Activated CD4-positive, alpha-beta memory T cell treated with anti-CD3 and anti-CD28 coated beads, Interleukin-2, amount 10 ng/mL, durations not matched to agents 7 days and 5 days (primary cell): ENCODE measurements at regions not wholly inside any gene's neighbourhood (a gene's known extent, or its start where the extent isn't known, plus 50 kb on each side); places are given as distances from the start of the nearest gene placed in this dataset.

Source experiments
- CTCF ChIA-PET: fragments of 350-600 bp; sonication (Branson Sonifier 250); formaldehyde crosslinking; loops from one replicate; lab custom pipeline; 2021; ENCODE audit warnings: antibody characterized with exemption, inconsistent platforms; lab: Charles Lee
- POLR2A ChIA-PET: fragments of 350-600 bp; sonication (Branson Sonifier 250); formaldehyde crosslinking; loops from one replicate; lab custom pipeline; 2021; ENCODE audit warnings: antibody characterized with exemption; lab: Charles Lee
- DNase-seq: peaks from one replicate; pipeline ENCODE4 v3.0.0-alpha.2; 2020
- H3K27ac Mint-ChIP-seq: one replicate; pipeline ENCODE4 v1.8.0; 2021; ENCODE audit warnings: mild to moderate bottlenecking, mixed read lengths
- H3K27me3 Mint-ChIP-seq: one replicate; pipeline ENCODE4 v1.8.0; 2021; ENCODE audit warnings: mixed read lengths
- H3K36me3 Mint-ChIP-seq: one replicate; pipeline ENCODE4 v1.8.0; 2021; ENCODE audit warnings: low read depth, mixed read lengths
- H3K4me1 Mint-ChIP-seq: one replicate; pipeline ENCODE4 v1.8.0; 2021; ENCODE audit warnings: mixed read lengths
- H3K4me3 Mint-ChIP-seq: one replicate; pipeline ENCODE4 v1.8.0; 2021; ENCODE audit warnings: mild to moderate bottlenecking, mixed read lengths
- H3K9me3 Mint-ChIP-seq: one replicate; pipeline ENCODE4 v1.8.0; 2021; ENCODE audit warnings: mixed read lengths

DNA sequence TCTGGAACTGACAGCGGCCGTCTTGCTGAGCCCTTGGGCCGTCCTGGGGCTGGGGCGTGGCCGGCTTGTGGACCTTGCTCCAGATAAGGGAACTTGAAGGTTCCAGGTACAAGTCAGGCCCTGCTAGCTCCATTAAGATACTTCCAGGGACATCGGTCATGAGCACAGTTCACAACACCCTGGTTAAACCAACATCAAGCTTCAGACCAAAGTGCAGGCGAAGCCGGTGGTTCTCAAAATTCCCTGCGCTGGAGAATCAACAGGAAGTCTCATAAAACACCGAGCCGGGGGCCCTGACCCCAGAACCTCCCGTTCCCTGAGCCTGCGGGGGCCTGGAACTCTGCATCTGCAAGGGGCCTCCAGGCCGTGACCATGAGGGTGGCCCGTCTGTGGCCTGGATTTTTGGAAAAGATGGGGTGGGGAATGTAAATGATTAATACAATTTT lies 1043.8 kb downstream of the BRD1 start:
- CTCF ChIA-PET, result interaction anchor here (1.5 kb wide), 1 partner anchor 18 kb away, joined by 3 read pairs; no protein-coding TSS in a partner anchor
- H3K4me3 Mint-ChIP-seq, result no peak overlapping the region
- no peak overlapping the region for H3K27ac Mint-ChIP-seq
- DNase-seq, result no peak
- no peaks in the 10 kb centered on the region for H3K4me1 Mint-ChIP-seq
- no peaks in the 10 kb centered on the region for H3K9me3 Mint-ChIP-seq
- H3K27me3 Mint-ChIP-seq, result no peaks in the 10 kb centered on the region
- POLR2A ChIA-PET, result no interaction called here
- no peaks in the 10 kb centered on the region for H3K36me3 Mint-ChIP-seq

DNA sequence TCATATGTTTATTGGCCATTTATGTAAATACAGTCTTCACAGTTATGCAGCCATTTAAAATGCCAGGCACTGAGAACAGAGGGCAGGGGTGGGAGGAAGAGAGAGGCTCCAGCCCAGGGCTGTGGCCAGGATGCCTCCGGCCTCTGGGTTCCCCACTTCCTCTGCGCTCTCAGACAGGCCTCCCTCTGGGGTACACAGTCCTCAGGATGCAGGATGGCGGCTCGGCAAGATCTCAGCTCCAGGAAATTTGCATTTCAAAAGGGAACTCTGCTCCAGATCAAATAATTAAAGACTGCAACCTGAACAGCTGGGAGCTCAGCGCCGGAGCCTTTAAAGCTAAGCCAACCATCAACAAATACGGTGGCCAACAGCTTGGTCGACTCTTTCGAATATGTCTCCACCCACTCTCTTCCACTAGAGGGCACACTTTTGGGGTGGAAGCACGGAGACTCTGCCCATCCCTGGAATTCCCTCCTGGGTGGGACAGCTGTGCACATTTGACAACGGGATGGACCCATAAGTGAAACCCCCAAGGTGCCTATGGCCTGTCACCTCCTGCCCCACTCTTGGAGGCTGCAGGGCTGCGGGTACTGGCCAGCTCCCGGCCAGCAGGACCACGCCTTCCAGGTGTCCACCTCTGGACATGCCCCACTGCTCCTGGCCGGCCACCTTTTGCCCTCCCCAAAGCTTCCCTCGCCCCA lies 1044.7 kb downstream of the BRD1 start:
- H3K4me3 Mint-ChIP-seq, result no peak overlapping the region

DNA sequence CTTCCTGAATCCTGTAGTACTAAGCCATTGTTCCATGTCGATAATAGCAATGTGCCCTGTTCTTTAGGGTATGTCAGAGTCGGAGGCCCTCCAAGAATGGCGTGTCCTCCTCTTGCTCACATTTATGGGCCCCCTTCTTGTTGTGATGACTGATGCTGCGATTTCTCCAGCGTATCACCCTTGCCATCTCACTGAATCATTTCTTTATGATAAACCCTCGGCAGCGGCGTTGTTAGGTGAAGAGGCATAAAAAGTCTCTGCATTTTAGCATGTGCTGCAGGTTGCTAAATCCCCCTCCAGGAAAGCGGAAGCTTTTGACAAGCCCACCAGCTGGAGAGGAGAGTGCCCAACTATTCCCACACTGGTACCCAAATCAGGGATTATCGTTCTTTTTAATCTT lies 1045.3 kb downstream of the BRD1 start:
- POLR2A ChIA-PET, result no interaction called here
- H3K4me1 Mint-ChIP-seq, result no peaks in the 10 kb centered on the region
- no peaks in the 10 kb centered on the region for H3K36me3 Mint-ChIP-seq
- no peak for DNase-seq
- H3K27me3 Mint-ChIP-seq, result no peaks in the 10 kb centered on the region
- no peak overlapping the region for H3K27ac Mint-ChIP-seq
- no peak overlapping the region for H3K4me3 Mint-ChIP-seq
- CTCF ChIA-PET, result interaction anchor here (1.5 kb wide), 1 partner anchor 16 kb away, joined by 3 read pairs; no protein-coding TSS in a partner anchor
- H3K9me3 Mint-ChIP-seq, result no peaks in the 10 kb centered on the region

More for the DNA sequence above, 1044.7 kb downstream of the BRD1 start:
- no peaks in the 10 kb centered on the region for H3K9me3 Mint-ChIP-seq
- no peaks in the 10 kb centered on the region for H3K36me3 Mint-ChIP-seq
- ChIA-PET POLR2A (no interaction called here), CTCF (interaction anchor here (1.5 kb wide), 1 partner anchor 17 kb away, joined by 3 read pairs; no protein-coding TSS in a partner anchor)
- H3K27me3 Mint-ChIP-seq, result no peaks in the 10 kb centered on the region
- DNase-seq, result no peak
- H3K4me1 Mint-ChIP-seq, result no peaks in the 10 kb centered on the region
- H3K27ac Mint-ChIP-seq, result no peak overlapping the region

DNA sequence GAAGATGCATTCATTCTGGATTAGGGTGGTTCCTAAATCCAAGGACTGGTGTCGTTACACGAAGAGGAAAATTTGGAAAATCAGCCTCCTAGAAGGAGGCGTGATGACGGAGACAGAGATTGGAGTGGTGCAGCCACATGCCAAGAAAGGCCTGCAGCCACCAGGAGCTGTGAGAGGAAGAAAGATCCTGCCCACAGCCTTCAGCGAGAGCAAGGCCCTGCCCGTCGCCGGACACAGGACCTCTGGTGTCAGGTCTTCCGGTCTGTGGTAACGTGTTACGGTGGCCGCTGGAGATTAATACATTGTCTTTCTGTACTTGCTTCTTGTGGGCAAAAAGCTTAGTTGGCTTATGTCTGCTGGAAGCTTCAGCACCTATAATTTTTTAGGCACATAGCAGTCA lies 1045.8 kb downstream of the BRD1 start:
- Mint-ChIP-seq H3K9me3 (no peaks in the 10 kb centered on the region), H3K27ac (no peak overlapping the region), H3K27me3 (no peaks in the 10 kb centered on the region), H3K4me3 (no peak overlapping the region), H3K4me1 (no peaks in the 10 kb centered on the region), H3K36me3 (no peaks in the 10 kb centered on the region)
- no peak for DNase-seq
- CTCF ChIA-PET, result no interaction called here
- POLR2A ChIA-PET, result no interaction called here

DNA sequence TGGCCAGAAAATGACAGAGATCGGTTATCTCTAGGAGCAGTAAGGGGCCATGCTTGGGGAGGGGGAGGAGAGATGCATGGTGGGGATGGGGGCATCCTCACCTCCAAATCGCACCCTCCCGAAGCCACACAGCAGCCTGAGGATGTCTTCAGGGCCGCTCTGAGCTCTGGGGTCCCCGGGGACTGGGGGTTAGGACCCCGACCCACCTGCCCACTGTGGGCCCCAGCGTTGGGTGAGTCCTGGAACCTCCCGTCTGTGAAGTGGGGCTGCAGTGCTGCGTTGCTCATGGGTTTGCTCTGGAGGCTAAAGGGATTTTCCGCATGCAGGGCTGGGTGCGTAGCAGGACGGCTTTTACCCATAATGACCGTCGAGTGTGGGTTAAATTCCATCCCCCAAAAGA lies 1046.3 kb downstream of the BRD1 start:
- no peaks in the 10 kb centered on the region for H3K9me3 Mint-ChIP-seq
- no peaks in the 10 kb centered on the region for H3K27me3 Mint-ChIP-seq
- ChIA-PET CTCF (no interaction called here), POLR2A (no interaction called here)
- no peaks in the 10 kb centered on the region for H3K4me1 Mint-ChIP-seq
- no peak overlapping the region for H3K27ac Mint-ChIP-seq
- no peaks in the 10 kb centered on the region for H3K36me3 Mint-ChIP-seq
- H3K4me3 Mint-ChIP-seq, result no peak overlapping the region
- DNase-seq, result no peak

DNA sequence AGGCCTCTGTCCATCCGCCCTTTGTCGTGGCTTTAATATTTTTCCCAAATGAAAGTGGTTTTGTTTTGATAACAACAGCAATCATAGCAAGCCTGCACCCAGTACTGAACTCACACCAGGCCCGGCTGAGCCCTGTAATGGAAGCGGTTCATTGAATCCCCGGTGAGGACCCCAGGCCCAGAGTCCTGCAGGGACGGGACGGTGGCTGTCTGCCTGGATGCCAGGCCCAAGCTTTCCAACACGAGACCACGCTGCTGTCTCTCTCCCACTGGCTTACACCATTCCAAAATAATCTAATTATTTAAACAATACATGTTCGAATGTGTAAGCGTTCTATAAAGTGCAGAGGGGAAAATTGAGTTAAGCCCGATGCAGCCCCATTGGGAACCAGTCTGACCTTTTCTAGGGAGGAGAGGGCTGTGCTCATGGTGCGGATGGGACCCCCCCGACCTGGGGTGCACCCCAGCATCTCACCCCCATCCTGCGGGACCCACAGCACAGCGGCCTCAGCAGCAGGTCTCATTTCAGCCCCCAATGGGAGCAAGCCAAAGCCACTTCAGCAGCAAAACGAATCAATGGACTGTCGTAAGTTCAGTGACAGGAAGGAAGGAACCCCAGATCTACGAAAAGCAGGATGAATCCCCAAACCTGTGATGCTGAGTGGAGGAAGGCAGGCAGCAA lies 1046.9 kb downstream of the BRD1 start:
- no peaks in the 10 kb centered on the region for H3K27me3 Mint-ChIP-seq
- no peak overlapping the region for H3K27ac Mint-ChIP-seq
- no peak overlapping the region for H3K4me3 Mint-ChIP-seq
- no peaks in the 10 kb centered on the region for H3K36me3 Mint-ChIP-seq
- DNase-seq, result no peak
- H3K4me1 Mint-ChIP-seq, result no peaks in the 10 kb centered on the region
- POLR2A ChIA-PET, result no interaction called here
- H3K9me3 Mint-ChIP-seq, result no peaks in the 10 kb centered on the region
- CTCF ChIA-PET, result no interaction called here

DNA sequence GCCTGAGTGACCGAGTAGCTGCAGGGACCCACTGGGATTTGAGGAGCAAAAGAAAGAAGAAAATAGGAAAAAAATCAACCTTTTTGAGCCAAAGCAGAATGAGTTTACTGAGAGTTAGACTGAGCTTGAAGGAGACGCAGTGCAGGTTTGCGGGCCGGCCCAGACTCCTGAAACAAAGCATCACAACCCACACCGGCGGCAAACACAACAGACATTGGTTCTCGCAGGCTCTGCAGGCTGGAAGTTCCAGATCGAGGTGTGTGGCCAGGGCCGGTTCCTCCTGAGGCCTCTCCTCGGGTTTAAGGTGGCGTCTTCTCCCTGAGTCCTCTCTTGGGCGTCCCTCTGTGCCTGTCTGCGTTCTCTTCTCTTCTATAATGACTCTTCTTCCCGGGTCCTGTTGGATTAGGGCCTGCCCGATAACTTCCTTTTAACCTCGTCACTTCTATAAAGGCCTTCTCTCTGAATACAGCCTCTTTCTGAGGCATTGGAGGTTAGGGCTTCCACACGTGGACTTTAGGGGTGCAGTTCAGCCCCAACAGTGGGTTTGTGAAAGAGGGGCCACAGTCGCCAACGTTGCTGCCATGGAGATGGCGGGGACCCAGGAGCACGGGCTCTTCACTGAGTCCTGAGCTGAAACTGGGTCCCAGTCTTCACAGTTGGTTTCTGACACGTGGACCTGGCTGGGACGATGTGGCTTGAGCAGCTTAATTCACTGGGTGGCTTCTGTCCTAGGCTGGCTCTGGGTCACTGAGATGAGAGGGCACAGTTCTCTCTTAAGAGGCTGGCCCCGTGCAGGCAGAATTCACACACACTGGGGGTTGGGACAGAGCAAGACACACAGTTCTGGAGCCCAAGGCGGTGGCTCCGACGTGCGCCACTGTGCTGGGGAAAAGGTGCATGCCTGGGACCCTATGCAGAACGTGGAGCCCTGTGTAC lies 1047.7 kb downstream of the BRD1 start:
- Mint-ChIP-seq H3K9me3 (no peaks in the 10 kb centered on the region), H3K4me3 (no peak overlapping the region), H3K4me1 (no peaks in the 10 kb centered on the region), H3K27me3 (no peaks in the 10 kb centered on the region), H3K27ac (no peak overlapping the region), H3K36me3 (no peaks in the 10 kb centered on the region)
- POLR2A ChIA-PET, result no interaction called here
- no peak for DNase-seq
- CTCF ChIA-PET, result no interaction called here

DNA sequence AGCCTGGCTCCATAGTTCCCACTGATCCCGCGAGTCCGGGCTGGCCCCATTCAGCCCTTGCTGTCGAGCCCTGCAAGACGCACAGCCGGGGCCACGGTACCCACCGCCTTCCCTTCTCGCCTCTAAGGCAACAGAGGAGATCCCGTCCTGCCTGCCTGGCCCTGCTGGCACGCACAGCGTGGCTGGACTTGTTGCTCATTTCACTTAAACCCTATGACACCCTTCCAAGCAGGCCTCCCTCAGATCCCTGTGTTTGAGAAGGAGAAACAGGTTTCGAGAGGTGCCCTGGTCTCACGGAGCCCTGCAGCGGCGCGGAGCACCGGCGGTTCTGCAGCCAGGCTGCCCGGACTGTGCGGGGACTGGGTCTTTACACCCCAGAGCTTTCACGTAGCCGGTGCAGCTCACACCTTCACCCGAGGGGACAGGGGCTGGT lies 1048.4 kb downstream of the BRD1 start:
- H3K27me3 Mint-ChIP-seq, result no peaks in the 10 kb centered on the region
- no peak overlapping the region for H3K27ac Mint-ChIP-seq
- ChIA-PET CTCF (no interaction called here), POLR2A (no interaction called here)
- no peak overlapping the region for H3K4me3 Mint-ChIP-seq
- no peak for DNase-seq
- no peaks in the 10 kb centered on the region for H3K36me3 Mint-ChIP-seq
- H3K4me1 Mint-ChIP-seq, result no peaks in the 10 kb centered on the region
- no peaks in the 10 kb centered on the region for H3K9me3 Mint-ChIP-seq

DNA sequence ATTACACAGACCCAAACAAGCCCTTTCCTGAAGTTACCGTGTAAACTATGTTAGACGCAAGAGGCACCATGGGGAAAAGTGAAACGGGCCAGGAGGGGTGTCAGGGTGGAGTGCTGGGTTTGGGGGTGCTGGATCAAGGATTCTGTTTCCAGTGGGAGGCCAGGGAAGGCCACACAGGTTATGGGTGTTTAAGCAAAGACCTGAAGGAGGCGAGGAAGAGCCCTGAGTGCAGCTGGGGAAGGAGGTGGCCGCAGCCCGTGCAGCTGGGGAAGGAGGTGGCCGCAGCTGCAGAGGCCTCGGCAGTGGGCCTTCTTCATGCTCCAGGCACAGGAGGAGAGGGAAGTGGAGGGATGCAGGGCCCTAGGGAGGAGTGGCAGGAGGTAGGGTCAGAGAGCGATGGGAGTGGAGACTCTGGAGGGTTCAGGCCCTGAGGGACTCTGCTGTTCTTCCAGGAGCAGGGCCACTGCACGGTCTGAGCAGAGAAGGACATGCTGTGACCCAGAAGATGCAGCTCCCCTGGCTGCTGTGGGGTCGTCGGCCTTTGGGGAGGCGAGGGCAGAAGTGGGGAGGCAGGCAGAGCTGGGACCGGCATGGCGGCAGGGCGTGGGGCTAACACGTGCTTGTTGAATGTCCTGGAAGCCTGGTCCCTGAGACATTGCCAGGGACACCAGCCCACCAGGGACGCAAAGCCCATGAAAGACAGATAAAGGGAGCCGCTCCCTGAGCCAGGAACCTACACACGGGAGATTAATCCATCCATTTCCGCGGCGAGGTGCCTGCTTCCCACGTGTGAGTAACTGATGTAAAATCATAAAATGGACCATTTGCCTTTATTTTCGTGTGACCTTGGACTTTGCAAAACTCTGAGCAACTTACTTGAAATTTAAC lies 1049.1 kb downstream of the BRD1 start:
- Mint-ChIP-seq H3K4me1 (no peaks in the 10 kb centered on the region), H3K27me3 (no peaks in the 10 kb centered on the region), H3K4me3 (no peak overlapping the region), H3K27ac (no peak overlapping the region), H3K36me3 (no peaks in the 10 kb centered on the region), H3K9me3 (no peaks in the 10 kb centered on the region)
- no peak for DNase-seq
- ChIA-PET CTCF (no interaction called here), POLR2A (no interaction called here)

DNA sequence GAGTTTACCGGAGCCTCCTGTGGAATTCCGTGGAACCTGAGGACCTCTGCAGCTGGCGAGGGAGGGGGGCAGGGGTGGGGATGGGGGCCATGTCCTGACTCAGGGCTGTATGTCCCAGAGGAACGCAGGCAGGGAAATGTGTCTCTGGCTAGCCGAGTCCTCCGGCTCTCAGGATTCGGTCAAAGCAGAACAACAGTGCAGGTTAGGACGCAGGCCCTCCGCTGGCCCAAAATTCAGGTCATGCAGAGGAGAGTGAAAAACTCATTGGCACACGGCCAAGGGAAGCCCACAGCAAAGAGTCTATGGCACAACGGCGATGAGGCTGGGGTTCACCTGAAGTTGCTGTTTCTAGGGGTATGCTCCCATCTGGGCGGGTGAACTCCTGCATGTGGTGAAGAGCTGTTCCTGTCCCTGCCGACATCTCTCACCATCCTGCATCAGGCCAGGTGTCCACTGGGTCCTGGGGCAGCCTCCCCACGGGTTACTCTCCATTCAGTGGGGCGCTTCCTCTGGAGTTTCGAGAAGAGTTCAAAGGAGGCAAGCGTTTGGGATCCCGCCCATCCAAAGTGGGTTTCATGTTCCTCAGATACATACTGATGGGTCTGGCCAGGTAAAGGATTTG lies 1055.3 kb downstream of the BRD1 start:
- no peak for DNase-seq
- ChIA-PET POLR2A (no interaction called here), CTCF (no interaction called here)
- no peaks in the 10 kb centered on the region for H3K4me1 Mint-ChIP-seq
- H3K9me3 Mint-ChIP-seq, result no peaks in the 10 kb centered on the region
- H3K27me3 Mint-ChIP-seq, result peaks cover 2% of the 10 kb centered on the region
- H3K4me3 Mint-ChIP-seq, result no peak overlapping the region
- no peaks in the 10 kb centered on the region for H3K36me3 Mint-ChIP-seq
- no peak overlapping the region for H3K27ac Mint-ChIP-seq

DNA sequence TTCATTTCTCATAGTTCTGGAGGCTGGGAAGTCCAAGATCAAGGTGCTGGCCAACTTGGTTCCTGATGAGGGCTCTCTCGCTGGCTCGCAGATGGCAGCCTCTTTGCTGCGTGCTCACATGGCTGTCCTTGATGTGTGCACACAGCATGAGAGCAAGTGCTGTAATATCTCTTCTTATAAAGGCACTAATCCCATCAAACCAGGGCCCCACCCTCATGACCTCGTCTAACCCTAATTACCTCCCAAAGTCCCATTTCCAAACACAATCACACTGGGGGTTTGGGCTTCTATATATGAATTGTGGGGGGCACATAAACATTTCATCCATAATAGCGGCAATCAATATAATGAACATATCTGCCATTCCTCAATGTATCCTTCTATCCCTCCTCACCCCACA lies 1062.1 kb downstream of the BRD1 start:
- Mint-ChIP-seq H3K4me1 (no peaks in the 10 kb centered on the region), H3K27me3 (peaks cover 2% of the 10 kb centered on the region), H3K36me3 (no peaks in the 10 kb centered on the region), H3K27ac (no peak overlapping the region), H3K9me3 (no peaks in the 10 kb centered on the region), H3K4me3 (no peak overlapping the region)
- ChIA-PET CTCF (interaction anchor here (1.5 kb wide), 1 partner anchor 18 kb away, joined by 3 read pairs; no protein-coding TSS in a partner anchor), POLR2A (no interaction called here)
- DNase-seq, result no peak

DNA sequence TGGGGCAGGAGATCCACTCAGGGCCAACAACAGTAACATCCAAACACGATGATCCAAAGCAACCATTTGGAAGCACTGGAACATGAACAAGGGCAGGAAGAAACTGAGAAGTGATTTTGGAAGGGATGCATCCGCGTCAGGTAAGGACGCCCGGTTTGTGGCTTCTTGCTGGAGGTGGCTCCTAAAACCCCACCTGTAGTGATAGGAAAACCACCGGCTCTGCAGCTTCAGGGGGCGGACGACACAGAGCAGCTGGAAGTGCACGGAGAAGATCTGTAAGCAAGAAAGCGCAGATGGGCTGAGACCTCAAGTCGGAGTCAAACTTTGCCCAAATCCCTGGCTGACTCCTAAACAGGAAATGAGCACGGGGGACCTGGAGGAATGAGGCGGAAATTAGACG lies 1066.1 kb downstream of the BRD1 start:
- H3K4me1 Mint-ChIP-seq, result no peaks in the 10 kb centered on the region
- H3K27me3 Mint-ChIP-seq, result no peaks in the 10 kb centered on the region
- no peak overlapping the region for H3K27ac Mint-ChIP-seq
- H3K9me3 Mint-ChIP-seq, result no peaks in the 10 kb centered on the region
- ChIA-PET POLR2A (no interaction called here), CTCF (no interaction called here)
- no peak overlapping the region for H3K4me3 Mint-ChIP-seq
- DNase-seq, result peak; percentile 5
- H3K36me3 Mint-ChIP-seq, result no peaks in the 10 kb centered on the region
